SIG-M5 (cell line): ENCODE measurements at regions not wholly inside any gene's neighbourhood (a gene's known extent, or its start where the extent isn't known, plus 50 kb on each side); places are given as distances from the start of the nearest gene placed in this dataset.

ENCODE experiments used
- DNase-seq: peaks from one replicate; lab custom pipeline; 2025; lab: John Stamatoyannopoulos, UW

DNA sequence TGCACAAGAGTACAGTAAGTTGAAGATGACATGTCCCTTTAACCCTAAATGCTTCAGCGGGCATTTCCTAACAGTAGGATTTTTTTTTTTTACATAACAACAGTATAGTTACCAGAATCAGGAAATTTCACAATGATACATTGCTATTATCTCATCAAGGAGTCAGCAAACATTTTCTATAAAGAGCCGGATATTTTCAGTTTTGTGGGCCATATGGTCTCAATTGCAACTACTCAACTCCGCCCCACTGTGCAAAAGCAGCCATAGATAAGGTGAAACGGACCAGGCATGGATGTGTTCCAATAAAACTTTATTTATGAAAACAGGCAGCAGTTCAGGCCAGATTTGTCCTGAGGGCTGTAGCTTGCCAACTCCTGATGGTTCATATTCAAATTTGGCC, 130.6 kb downstream of the SMAD6 start:
- DNase-seq = peak; percentile 37

DNA sequence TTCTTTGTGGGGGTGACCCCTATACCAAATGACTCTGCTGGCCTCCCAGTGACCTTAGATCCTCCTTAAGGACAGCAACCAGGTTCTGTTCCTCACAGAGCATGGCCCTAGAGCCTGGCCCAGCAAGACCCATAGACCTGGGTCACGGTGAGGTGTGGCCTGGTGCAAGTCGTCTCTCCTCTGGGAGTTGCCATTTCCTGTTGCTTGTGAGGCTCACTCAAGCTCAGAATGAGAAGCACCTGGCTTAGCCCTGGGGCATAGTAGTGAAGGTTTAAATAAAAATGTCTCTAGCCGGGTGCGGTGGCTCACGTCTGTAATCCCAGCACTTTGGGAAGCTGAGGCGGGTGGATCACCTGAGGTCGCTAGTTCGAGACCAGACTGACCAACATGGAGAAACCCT, 131.3 kb downstream of the SMAD6 start:
- DNase-seq = no peak

DNA sequence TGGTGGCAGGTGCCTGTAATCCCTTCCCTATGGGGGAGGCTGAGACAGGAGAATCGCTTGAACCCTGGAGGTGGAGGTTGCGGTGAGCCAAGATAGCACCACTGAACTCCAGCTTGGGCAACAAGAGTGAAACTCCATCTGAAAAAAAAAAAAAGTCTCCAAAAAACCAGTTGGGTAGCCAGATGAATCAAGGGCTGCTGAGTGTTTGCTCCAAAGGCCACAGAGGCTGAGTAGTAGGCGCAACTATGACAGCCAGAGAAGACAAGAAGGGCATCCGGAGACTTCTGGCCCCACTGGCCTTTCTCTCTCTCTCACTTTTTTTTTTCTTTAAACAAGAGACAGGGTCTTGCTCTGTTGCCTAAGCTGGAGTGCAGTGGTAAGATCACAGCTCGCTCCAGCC, 131.8 kb downstream of the SMAD6 start:
- DNase-seq = no peak

DNA sequence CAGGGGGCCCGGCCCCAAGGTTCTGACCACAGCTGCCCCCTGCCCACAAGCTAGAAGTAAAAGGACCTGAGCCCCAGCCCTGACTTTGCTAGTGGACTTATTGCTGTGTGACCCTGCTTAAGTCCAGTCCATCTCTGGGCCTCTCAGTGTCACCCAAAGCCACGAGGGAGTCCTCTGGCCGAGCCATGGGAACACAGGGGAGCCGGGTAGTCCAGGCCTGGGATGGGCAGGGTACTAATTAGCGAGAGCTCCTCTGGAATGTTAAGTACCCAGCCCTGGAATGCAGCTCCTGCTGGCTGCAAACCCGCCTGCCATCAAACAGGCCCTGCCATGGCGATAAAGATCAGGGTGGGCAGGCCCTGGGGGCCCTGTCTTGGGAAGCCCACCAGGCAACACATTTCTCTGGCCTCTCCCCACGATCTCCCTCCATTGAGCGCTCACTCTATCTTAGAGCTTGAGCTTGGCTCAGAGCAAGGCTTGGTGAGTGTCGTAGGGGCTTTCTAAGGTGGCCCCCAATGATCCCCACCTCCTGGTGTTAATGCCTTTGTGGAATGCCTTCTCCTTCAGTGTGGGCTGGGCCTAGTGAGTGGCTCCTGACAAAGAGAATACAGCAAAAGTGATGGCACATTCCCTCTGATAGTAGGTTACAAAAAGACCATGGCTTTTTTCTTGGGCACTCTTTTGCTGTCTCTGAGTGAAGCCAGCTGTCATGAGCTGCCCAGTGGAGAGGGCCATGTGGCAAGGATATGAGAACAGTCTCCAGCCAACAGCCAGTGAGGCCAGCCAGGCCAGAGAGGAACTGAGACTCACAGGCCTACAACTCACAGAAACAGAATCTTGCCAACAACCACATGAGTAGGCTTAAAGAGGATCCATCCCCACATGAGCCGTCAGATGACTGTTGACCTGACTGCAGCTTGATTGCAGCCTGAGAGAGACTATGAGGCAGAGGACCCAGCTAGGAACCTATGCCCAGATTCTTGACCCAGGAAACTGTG, 133.1 kb downstream of the SMAD6 start:
- DNase-seq = no peak

DNA sequence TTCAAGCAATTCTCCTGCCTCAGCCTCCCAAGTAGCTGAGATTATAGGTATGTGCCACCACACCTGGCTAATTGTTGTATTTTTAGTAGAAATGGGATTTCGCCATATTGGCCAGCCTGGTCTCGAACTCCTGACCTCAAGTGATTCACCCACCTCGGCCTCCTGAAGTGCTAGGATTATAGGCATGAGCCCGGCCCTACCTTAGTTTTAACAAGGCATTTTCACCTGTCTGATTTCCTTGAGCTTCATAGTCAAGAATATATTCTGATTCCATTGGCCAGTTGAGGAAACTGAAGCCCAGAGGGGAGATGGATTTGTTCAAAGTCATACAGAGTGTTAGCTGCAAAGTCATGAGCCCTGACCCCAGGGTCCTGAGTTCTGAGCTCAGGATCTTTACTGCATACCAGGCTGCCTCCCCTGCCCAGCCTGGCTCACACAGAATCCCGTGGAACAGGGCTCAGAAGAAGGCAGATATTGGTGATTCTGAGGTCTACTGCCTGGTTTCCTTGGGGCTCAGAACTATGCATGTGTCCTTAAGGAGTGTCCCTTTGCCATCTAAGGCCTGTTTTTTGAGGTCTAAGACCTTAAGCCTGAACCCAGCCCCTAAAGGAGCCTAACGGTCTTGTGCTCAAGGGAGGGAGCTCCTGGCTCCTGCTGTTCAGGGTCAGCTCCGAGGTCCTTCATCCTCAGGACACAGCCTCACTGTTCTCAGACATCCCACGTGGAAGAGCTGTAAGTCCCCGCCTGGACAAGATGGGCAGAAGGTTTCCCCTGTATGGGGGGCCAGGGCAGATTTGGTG, 134.4 kb downstream of the SMAD6 start:
- DNase-seq = no peak

DNA sequence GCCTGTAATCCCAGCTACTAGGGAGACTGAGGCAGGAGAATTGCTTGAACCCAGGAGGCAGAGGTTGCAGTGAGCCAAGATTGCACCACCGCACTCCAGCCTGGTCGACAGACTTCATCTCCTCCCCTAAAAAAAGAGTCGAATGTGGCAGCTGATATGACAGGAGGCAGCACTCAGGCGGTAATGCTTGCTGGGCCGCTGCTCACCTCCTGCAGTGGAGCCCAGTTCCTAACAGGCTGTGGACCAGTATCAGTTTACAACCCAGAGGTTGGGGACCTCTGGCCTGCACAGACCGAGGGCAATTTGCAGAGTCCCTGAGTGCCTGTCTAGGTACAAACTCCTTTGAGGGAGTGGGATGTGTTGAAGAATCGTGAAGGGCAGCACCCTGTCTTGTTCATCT, 136.2 kb downstream of the SMAD6 start:
- DNase-seq = no peak

DNA sequence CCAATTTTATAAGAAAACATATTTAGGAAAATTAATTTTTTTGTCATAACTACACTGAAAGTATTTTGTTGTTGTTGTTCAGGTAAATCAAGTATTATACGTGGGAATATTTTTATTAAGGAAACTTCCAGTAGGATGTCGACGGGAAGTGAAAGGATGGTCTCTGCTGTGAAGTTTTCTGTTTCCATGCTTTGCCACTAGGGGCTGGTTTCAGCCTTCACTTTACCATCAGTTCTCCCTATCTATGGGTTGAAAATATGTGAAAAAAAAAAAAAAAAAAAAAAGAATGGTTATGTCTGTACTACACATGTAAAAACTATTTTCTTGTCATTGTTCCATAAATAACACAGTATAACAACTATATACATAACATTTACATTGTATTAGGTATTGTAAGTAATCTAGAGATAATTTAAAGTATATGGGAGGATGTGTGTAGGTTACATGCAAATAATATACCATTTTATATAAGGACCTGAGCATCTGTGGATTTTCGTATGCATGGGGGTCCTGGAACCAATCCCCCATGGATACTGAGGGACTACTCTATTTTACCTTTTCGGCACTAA, 136.7 kb downstream of the SMAD6 start:
- no peak for DNase-seq

DNA sequence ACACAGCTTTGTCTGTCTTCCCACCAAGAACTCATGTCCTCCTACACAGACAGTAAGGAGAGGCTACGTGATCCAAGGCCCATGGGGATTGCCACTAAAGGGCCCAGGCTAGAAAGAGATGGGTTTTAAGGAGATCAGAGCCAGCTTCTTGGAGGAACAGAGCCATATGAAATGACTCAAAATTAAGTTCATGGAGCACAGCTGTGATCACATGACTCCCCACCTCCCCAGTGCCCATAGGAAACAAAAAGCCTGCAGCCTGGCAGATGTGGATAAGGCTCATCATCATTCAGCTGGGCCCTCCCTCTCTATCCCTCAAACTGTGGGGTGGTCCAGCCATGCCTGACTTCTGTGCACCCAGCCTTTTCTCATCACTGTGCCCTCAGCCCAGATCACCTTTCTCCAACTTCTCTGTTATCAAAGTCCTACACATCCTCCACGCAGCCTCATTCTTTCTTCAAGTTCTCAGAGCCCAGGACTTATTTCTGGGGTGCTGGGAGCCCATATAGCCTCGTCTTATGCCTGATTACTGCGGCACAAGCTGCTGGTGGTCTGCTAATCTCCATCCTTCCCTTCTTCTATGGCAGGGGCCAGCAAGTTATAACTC, 137.6 kb downstream of the SMAD6 start:
- DNase-seq = no peak

DNA sequence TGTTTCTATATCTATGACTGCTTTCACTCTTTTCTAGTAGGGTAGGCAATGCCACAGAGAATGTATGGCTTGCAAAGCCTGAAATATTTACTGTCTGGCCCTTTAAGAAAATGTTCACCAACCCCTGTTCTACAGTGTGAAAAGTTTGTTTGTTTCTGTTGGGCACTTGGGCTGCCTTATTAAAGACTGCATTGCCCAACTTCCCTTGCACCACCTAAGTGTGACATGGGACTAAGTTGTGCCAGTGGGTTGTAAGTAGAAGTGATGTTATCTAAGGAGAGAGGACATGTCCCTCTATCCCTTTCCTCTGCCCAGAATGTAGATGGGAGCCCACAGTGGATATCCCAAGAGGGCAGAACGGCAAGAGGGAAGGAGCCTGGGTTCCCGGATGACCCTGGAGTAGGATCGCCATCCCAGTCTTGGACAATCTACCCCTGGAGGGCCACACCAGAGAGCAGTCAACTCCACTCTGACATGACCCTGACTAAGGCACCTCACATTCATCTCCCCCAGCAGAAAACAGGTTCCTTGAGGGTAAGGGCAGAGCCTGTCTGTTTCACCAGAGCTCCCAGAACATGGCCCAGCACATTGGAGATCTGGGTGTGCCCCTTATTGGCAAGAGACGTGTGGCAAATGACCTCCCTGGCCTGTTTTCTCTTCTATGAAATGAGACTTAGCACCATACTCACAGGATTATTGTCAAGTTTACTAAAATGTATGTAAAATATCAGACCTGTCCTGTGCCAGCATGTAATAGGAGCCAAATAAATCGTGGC, 138.8 kb downstream of the SMAD6 start:
- DNase-seq = peak; percentile 2

DNA sequence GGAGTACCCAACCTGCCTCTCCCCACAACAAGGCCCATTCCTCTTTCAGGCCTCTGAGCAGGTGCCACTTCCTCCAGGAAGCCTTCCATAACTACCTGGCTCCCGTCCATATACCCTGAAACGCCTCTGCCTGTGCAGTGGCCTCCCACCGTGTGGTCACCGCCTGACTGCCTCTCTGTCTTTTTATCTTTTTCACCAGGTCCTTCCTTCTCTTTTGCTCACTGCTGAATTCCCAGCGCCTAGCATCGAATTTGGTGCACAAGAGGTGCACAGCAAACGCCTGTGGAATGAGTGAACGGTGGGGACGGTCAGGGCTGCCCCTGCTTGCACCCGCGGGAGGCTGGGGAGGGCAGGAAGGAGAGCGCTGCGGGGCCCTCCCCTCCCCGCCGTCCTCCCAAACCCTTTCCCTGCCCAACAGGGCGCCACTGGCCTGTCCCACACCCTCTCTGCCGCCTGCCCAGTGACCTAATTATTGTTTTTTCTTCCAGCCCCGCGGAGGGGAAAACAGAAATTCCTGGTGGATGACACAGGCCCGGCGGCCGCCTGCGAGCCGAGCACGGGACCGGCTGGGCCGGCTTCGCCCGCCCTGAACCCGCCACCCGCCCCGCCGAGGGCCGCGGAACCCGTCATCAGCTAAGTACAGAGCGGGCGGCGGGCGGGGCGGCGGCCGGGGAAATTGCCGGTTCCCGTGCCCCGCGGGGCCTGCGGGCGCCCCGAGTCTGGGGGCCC, 140.1 kb downstream of the SMAD6 start:
- DNase-seq = no peak

DNA sequence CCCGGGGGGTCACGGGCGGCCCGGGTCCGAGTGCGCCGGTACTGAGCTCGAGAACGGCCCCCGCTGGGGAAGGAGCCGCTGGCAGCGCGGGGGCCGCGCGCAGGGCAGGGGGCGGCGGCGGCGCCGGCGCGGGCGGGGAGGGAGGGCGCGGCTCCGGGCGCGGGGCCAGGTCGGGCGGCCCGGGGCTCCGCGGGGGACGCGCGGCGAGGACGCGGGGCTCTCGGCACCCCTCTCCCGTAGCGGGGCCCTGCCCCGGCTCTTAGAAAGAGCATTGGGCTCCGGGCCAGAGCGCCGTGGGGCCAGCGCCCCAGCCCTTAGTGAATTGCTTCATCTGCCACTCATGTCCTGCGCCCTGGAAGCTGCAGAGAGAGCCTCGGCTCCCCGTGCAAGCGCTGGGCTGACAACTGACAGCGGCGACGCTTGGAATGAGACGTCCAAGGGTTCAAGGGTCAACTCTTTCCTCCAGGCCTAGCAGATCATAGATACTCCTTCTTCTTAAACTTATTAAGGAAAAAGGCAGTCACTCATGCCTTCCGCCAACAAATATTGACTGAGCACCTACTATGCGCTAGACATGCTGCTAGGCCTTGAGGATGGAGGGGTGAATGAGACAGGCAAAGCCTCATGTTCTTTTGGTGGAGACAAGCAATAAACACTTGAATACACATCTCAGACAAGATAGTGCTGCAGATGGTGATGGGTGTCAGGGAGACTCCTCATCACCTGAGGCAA, 140.8 kb downstream of the SMAD6 start:
- DNase-seq = no peak

DNA sequence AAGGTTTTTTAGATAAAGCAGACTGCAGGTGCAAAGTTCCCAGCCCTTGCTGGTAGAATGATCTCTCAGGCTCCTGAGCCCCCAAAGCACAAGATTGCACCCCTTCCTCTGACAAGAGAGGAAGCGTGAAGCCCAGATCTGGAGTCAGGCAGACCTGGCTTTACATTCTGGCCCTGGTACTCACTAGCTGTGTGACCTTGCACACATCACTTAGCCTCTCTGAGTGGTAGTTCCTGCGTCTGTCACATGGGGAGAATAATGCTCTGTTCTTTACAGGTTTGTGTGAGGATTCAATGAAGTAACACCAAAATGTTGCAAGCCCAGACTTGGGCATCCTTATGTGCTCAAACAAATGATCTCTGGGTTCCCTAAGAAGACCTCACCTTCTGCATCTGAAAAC, 141.5 kb downstream of the SMAD6 start:
- no peak for DNase-seq

DNA sequence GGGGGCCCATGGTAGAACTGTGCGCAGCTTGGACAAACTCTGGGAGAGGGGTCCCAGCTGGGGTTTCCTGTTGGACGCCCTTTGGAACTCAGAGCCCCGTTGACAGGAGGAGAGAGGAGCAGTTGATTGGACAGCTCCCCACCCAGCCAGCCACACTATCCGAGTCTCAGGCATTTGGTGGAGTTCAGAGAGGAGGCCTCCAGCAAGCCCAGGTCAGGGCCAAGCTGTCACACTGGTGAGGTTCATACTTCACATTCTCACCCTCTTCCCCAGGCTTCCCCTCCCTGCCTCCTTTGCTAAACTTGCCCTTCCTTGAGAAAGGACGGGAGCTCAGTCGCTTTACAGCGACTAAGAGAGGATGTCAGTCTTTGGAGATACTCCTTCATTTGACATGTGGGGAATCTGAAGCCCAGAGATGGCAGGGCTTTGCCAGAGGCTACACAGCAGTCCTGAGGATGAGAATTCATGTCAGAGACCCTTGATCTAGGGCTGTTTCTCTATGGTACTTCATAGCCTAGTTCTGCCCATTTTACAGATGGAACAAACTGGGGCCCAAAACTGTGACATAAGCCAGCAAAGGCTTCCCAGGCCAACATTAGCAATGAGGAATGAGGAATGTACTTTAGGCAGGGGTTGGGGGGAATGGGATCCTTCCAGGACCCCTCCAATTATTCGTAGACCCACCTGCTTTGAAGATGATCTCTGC, 142.2 kb downstream of the SMAD6 start:
- no peak for DNase-seq

DNA sequence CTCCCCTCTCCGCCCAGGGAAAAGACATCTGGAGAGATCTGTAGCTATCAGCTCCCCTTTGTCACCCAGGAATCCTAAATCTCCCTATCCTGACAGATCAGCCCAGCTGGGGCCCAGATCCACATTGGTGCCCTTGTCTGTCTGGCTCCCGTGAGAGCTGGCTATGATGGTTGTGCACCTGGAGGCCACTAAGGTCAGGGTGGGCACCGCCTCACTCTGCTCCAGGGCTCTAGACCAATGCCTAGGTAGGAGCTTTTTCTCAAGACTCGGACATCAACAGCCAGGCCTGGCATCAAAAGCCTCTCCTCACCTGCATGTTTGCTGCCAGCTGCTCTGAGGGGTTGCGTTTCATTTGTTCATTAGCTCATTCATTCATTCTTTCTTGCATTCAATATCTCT, 142.7 kb downstream of the SMAD6 start:
- no peak for DNase-seq

DNA sequence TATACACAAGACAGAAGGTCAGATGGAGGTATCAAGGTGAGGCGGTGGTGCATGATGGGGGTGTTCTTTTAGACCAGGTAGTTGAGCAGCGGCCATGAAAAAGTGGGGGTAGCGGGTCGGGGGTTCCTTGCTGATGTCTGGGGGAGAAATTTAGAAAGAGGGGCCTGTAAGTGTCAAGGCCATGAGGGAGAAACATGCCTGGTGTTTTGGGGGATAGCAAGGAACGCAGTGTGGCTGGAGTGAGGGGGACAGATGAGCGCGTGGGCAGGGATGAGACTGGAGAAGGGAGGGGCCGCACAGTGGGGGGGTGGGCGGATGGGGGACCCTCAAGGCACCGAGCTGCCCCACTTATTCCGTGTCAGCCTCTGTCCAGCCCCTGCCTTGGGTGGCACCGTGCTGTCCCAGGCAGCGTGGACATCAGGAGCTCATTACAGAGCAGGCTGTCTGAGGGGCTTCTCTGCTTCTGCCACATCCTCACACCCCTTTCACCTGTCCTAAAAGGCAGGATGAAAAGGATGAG, 143.3 kb downstream of the SMAD6 start:
- DNase-seq = no peak

DNA sequence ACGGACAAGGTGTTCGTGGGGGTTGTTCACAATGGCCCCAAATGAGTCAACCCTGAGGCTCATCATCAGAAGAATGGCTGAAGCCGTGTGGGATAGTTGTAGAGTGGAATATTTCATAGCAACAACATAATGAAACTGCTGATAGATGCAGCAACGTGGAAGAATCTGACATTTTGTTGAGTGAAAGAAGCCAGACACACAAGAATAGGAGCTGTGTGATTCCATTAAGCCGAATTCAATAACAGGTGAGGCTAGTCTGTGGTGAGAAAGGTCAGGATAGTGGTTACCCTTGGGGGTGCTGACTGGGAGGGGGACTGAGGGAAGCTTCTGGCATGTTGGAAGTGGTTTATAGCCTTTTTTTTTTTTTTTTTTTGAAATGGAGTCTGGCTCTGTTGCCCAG, 144.0 kb downstream of the SMAD6 start:
- DNase-seq = no peak

DNA sequence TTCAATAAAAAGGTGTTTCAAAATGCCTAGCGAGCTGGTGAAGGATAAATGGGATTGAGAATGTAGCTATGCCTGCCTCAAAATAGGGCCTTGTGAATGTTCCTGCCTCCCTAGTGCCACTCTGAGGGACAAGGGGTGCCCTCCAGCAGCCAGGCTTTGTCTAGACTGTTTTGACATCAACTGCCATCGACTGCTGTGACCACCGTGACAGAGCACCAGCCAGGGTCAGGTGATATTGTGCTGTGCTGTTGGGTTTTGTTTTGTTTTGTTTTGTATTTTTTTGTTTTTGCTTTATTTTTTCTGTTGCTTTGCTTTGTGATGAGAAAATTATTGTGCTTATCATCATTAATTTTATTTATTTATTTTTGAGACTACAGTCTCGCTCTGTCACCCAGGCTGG, 144.8 kb downstream of the SMAD6 start:
- no peak for DNase-seq

DNA sequence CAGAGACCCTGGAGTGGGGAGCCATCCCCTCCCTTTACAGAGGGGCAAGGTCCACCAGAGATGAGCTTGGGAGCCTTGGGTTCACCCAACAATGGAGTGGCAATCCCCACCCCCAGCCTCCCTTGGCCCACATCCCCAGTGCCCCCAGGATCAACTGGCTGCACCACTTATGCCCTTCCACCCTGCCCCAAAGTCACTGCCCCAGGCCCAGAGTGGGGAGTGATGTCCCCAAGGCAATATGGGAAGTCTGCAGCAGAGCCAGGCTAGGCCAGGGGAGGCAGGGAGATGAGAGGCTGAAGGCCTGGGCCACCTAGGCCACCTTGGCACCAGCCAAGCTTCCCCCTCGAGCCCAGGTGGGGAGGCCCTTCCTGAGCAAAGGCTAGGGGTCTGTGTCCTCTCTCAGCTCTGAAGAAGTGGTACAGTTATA, 145.5 kb downstream of the SMAD6 start:
- no peak for DNase-seq

DNA sequence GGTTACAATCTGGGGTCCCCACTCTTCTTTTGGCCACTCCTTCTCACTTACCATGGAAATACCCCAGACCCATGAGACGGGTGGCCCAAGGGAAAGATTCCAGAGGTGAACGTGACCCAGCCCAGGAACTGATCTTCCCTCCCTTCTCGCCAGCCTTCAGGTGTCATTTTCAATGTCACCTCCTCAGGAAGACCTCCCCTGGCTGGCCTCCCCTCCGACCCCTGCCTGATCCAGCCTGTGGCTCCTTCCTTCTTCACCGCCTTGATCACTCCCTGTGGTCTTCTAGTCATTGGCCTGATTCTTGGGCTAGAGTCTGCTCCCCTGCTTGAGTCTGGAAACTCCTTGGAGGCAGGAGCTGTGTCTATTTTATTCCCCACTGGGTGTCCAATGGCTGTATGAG, 146.1 kb downstream of the SMAD6 start:
- no peak for DNase-seq
